ENCODE measurements at regions not wholly inside any gene's neighbourhood (a gene's known extent, or its start where the extent isn't known, plus 50 kb on each side); places are given as distances from the start of the nearest gene placed in this dataset.
A peak's percentile ranks its signal among the peaks of the same experiment; 100 is the strongest.

DNA sequence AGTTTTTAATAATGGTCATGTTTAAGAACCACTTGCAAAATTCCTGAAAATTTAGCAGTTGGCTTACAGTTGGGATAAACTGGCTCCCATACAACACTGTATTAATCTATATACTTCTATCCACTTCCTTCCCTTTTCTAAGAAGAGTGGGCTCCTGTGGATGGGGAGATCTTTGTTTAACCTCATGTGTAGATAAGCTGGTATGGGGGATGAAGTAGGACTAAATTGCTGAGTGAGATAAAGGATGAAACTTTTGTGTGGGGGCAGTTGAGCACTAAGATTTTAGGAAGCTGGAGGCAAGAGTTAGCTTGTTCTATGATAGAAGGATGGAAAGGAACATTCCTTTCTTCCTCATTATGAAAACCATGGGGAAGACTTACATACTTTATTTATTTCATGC, 54.6 kb upstream of the ATP8A1 start:
- H3K27ac ChIP-seq: no peak overlapping the region
- ATAC-seq (ENCODE audit: low FRiP score in 2 of 2) (no peak), DNase-seq (no peak)
- no peaks in the 10 kb centered on the region for H3K9me3 ChIP-seq
- no peaks in the 10 kb centered on the region for H3K27me3 ChIP-seq
- no peaks in the 10 kb centered on the region for H3K36me3 ChIP-seq
- no peak overlapping the region for H3K4me3 ChIP-seq
- TF ChIP-seq POLR2AphosphoS5 (IDR thresholded peaks at IDR 0.05) (no peak), EP300 (IDR thresholded peaks at IDR 0.05) (no peak), POLR2A (IDR thresholded peaks at IDR 0.05) (no peak)
- TF ChIP-seq, protein P1, sequence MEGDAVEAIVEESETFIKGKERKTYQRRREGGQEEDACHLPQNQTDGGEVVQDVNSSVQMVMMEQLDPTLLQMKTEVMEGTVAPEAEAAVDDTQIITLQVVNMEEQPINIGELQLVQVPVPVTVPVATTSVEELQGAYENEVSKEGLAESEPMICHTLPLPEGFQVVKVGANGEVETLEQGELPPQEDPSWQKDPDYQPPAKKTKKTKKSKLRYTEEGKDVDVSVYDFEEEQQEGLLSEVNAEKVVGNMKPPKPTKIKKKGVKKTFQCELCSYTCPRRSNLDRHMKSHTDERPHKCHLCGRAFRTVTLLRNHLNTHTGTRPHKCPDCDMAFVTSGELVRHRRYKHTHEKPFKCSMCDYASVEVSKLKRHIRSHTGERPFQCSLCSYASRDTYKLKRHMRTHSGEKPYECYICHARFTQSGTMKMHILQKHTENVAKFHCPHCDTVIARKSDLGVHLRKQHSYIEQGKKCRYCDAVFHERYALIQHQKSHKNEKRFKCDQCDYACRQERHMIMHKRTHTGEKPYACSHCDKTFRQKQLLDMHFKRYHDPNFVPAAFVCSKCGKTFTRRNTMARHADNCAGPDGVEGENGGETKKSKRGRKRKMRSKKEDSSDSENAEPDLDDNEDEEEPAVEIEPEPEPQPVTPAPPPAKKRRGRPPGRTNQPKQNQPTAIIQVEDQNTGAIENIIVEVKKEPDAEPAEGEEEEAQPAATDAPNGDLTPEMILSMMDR (IDR thresholded peaks at IDR 0.05): no peak
- peaks cover 0 to 14% (median 0%) of the 10 kb centered on the region in 4 donors for H3K4me1 ChIP-seq

DNA sequence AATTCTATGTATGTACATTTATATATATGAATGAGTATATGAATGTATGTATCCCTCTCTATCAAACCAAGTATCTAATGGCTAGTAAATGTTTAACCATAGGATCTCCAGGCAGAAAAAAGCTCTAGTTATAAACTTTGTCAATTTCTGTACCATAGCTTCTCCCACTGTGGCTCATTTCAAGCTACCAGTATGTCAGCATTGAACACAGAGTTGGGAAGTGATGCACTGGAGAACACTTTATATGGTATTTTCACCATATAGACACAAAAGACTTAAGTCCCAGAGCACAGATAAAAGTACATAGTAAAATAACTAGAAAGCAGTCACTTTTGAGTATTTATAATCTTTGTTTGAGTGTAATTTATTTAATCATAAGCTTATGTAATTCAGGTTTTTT, 53.9 kb upstream of the ATP8A1 start:
- Histone ChIP-seq H3K27ac (no peak overlapping the region), H3K9me3 (no peaks in the 10 kb centered on the region), H3K4me1 (peaks cover 0 to 10% (median 0%) of the 10 kb centered on the region in 4 donors)

DNA sequence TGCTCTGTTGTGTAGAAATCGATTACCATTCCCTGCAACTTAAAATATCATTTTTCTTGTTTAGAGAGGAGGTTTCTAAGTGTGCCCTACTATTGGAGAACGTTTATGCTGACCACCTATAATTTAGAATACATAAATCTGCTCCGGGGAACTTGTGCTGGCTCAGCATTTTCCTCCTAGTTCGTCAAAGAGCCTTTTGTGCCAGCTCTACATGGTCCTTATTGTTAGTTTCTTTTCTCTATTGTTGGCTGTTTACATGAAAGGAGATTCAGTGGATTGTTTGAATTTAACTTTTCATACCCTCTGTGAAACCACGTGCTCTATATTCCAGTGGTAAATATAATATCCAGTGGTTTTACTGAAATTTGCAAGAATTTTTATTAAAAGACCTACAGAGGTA, 53.4 kb upstream of the ATP8A1 start:
- Histone ChIP-seq H3K9me3 (no peaks in the 10 kb centered on the region), H3K36me3 (no peaks in the 10 kb centered on the region), H3K4me1 (peaks cover 0 to 9% (median 0%) of the 10 kb centered on the region in 4 donors), H3K27ac (no peak overlapping the region), H3K4me3 (no peak overlapping the region), H3K27me3 (no peaks in the 10 kb centered on the region)
- WGBS, 2 donors: 49 to 50% methylated on average over 5 of the region's 5 CpGs
- no peak for TF ChIP-seq EP300 (IDR thresholded peaks at IDR 0.05)
- ATAC-seq (ENCODE audit: low FRiP score in 2 of 2): no peak
- no peak for DNase-seq

More for the DNA sequence above, 53.9 kb upstream of the ATP8A1 start:
- H3K27me3 ChIP-seq: no peaks in the 10 kb centered on the region
- no peaks in the 10 kb centered on the region for H3K36me3 ChIP-seq
- H3K4me3 ChIP-seq: no peak overlapping the region
- DNase-seq (no peak), ATAC-seq (ENCODE audit: low FRiP score in 2 of 2) (no peak)
- TF ChIP-seq, protein P1 (IDR thresholded peaks at IDR 0.05): no peak
- TF ChIP-seq EP300 (IDR thresholded peaks at IDR 0.05) (no peak), POLR2A (IDR thresholded peaks at IDR 0.05) (no peak), POLR2AphosphoS5 (IDR thresholded peaks at IDR 0.05) (no peak)

DNA sequence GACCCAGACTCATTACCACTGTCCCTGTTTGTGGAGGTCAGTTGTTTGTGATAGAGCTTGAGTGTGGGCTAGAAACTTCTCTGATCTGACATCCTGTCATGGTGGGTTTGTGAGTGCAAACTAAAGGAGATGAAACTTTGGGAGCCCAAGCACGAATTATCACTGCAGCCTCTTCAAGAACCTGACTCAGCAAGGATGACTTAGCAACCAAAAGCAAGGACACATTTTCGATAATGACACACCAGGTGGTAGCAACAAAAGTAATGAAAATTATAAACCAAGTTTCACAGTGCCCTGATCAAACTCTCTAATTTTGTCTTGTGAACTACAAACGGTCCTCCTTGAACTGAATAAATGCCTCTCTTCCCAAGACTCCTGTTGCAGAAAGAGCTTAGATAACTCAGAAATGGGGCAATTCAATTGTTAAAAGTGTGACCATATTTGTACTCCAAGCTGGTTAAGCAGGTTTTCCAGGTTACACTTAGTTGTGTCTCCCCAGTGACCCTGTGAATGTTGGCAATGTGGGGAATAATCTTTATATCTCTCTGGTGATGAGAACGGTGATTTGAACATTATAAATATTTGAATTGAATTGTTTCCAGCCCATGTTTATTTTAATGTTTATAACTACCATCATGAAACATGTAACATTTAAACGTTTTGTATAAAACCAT, 52.6 kb upstream of the ATP8A1 start:
- Histone ChIP-seq H3K27ac (no peak overlapping the region), H3K9me3 (no peaks in the 10 kb centered on the region), H3K4me3 (no peak overlapping the region), H3K36me3 (no peaks in the 10 kb centered on the region), H3K27me3 (no peaks in the 10 kb centered on the region), H3K4me1 (peaks cover 0 to 9% (median 0%) of the 10 kb centered on the region in 4 donors)
- ATAC-seq (ENCODE audit: low FRiP score in 2 of 2) (no peak), DNase-seq (no peak)
- 56 to 65% methylated on average over 5 of the region's 5 CpGs for WGBS, 2 donors
- TF ChIP-seq, protein P1 (IDR thresholded peaks at IDR 0.05): no peak
- TF ChIP-seq EP300 (IDR thresholded peaks at IDR 0.05): no peak
- TF ChIP-seq POLR2AphosphoS5 (IDR thresholded peaks at IDR 0.05): no peak
- no peak for TF ChIP-seq POLR2A (IDR thresholded peaks at IDR 0.05)

DNA sequence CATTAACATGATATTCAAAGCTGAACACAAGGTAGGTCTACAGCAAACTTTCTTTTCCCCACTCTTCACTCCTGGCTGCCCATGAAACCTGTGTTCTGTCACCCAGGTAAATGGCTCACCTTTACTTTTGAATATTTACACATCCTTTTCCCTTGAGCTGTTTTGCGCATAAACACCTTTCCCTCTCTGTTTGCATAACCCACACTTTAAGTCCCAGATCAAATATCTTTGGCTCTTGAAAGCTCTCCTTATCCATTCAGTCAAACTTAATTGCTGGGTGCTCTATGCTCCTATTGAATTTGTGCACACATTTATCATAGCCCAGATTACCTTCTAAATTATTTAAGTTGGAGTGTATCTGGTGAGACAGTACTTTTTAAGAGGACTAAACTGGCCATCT, 51.7 kb upstream of the ATP8A1 start:
- Histone ChIP-seq H3K4me3 (no peak overlapping the region), H3K4me1 (peaks cover 0 to 9% (median 0%) of the 10 kb centered on the region in 4 donors), H3K36me3 (no peaks in the 10 kb centered on the region), H3K9me3 (no peaks in the 10 kb centered on the region), H3K27ac (peak overlapping the region in 1 of 4 donors; percentile 54), H3K27me3 (no peaks in the 10 kb centered on the region)
- ATAC-seq (ENCODE audit: low FRiP score in 2 of 2) (peak; percentile 44 to 62), DNase-seq (no peak)
- TF ChIP-seq POLR2AphosphoS5 (IDR thresholded peaks at IDR 0.05): no peak
- no peak for TF ChIP-seq POLR2A (IDR thresholded peaks at IDR 0.05)
- TF ChIP-seq, protein P1 (IDR thresholded peaks at IDR 0.05): no peak
- TF ChIP-seq EP300 (IDR thresholded peaks at IDR 0.05): no peak
- 64 to 74% methylated on average over 1 of the region's 1 CpG for WGBS, 2 donors

Measured in upper lobe of left lung (tissue), 6 donors.